MM.1S (cell line): ENCODE measurements at regions not wholly inside any gene's neighbourhood (a gene's known extent, or its start where the extent isn't known, plus 50 kb on each side); places are given as distances from the start of the nearest gene placed in this dataset.

Experiments
- CTCF ChIP-seq: fragments of 300-600 bp; sonication (generic); IDR thresholded peaks from 2 replicates; pipeline ENCODE4 v1.5.1; 2016; ENCODE audit warnings: antibody characterized with exemption, low read length, mixed read lengths
- EZH2 ChIP-seq: fragments of 300-600 bp; sonication (generic); optimal IDR thresholded peaks from 2 replicates; pipeline ENCODE3; 2017; ENCODE audit warnings: low read depth, mild to moderate bottlenecking, antibody characterized with exemption, low read length, mixed read lengths

- TF ChIP-seq CTCF (no peak), EZH2 (no peak)
Observed at GRCh38 chr9:86679909-86680308, 267.4 kb downstream of the GAS1 start.
